Astrocyte (in vitro differentiated cells and primary cell): ENCODE measurements at regions not wholly inside any gene's neighbourhood (a gene's known extent, or its start where the extent isn't known, plus 50 kb on each side); places are given as distances from the start of the nearest gene placed in this dataset.

Source experiments
- DNase-seq: peaks from one replicate; pipeline ENCODE4 v3.0.0-alpha.2; 2010; ENCODE audit warnings: low read depth
- FAIRE-seq: peaks from 2 replicates; lab custom pipeline; 2011; peaks lifted over from hg19 to GRCh38; lab: Jason Lieb, UNC
- H2AFZ ChIP-seq: 2 replicates; pipeline ENCODE4 v1.6.0; 2012; ENCODE audit warnings: low read depth, low read length, inconsistent platforms
- H3K27ac ChIP-seq: 2 replicates; pipeline ENCODE4 v1.5.1; 2011; ENCODE audit warnings: low read depth, low read length, inconsistent platforms
- H3K27me3 ChIP-seq: 2 replicates; pipeline ENCODE4 v1.6.0; 2011; ENCODE audit warnings: low read length, inconsistent platforms; ENCODE audit not compliant: insufficient read depth
- H3K36me3 ChIP-seq: 2 replicates; pipeline ENCODE4 v1.5.1; 2011; ENCODE audit warnings: low read length, inconsistent platforms; ENCODE audit not compliant: insufficient read depth
- H3K4me1 ChIP-seq: 2 replicates; pipeline ENCODE4 v1.5.1; 2011; ENCODE audit warnings: low read length, inconsistent platforms; ENCODE audit not compliant: insufficient read depth
- H3K4me2 ChIP-seq: 2 replicates; pipeline ENCODE4 v1.6.0; 2012; ENCODE audit warnings: low read length, inconsistent platforms
- H3K4me3 ChIP-seq: 2 replicates; pipeline ENCODE4 v1.5.1; 2011; ENCODE audit warnings: low read depth, mild to moderate bottlenecking, low read length, inconsistent platforms; ENCODE audit not compliant: insufficient read depth
- H3K79me2 ChIP-seq: 2 replicates; pipeline ENCODE4 v1.6.0; 2012; ENCODE audit warnings: mild to moderate bottlenecking, low read length, inconsistent platforms; ENCODE audit not compliant: insufficient read depth
- H3K9ac ChIP-seq: 2 replicates; pipeline ENCODE4 v1.6.0; 2012; ENCODE audit warnings: mild to moderate bottlenecking, low read length, inconsistent platforms
- H3K9me3 ChIP-seq: 2 replicates; pipeline ENCODE4 v1.5.1; 2012; ENCODE audit warnings: low read depth, mild to moderate bottlenecking, low read length, inconsistent platforms; ENCODE audit not compliant: insufficient read depth
- H4K20me1 ChIP-seq: 2 replicates; pipeline ENCODE4 v1.6.0; 2012; ENCODE audit warnings: low read length, inconsistent platforms; ENCODE audit not compliant: insufficient read depth
- H3K27ac Mint-ChIP-seq: one replicate; pipeline ENCODE4 v1.8.0; 2021; ENCODE audit warnings: mild to moderate bottlenecking, mixed read lengths; ENCODE audit not compliant: unreplicated experiment
- H3K27me3 Mint-ChIP-seq: one replicate; pipeline ENCODE4 v1.8.0; 2021; ENCODE audit warnings: low read depth, mixed read lengths; ENCODE audit not compliant: unreplicated experiment
- H3K36me3 Mint-ChIP-seq: one replicate; pipeline ENCODE4 v1.8.0; 2021; ENCODE audit warnings: low read depth, mixed read lengths; ENCODE audit not compliant: unreplicated experiment
- H3K4me1 Mint-ChIP-seq: one replicate; pipeline ENCODE4 v1.8.0; 2021; ENCODE audit warnings: low read depth, mixed read lengths; ENCODE audit not compliant: unreplicated experiment
- H3K4me3 Mint-ChIP-seq: one replicate; pipeline ENCODE4 v1.8.0; 2021; ENCODE audit warnings: mild to moderate bottlenecking, moderate library complexity, mixed read lengths; ENCODE audit not compliant: unreplicated experiment
- H3K9me3 Mint-ChIP-seq: one replicate; pipeline ENCODE4 v1.8.0; 2021; ENCODE audit warnings: mild to moderate bottlenecking, mixed read lengths; ENCODE audit not compliant: unreplicated experiment
- EZH2 ChIP-seq: IDR thresholded peaks from 2 replicates; pipeline ENCODE4 v1.6.1; 2012; ENCODE audit warnings: mild to moderate bottlenecking, low read length, inconsistent platforms; ENCODE audit not compliant: insufficient read depth
- TF ChIP-seq, protein P1 (sequence below): IDR thresholded peaks from 2 replicates; pipeline ENCODE4 v1.5.1; 2011; ENCODE audit warnings: low read depth, mild to moderate bottlenecking, inconsistent platforms, low read length, moderate library complexity; ENCODE audit not compliant: insufficient read depth

DNA sequence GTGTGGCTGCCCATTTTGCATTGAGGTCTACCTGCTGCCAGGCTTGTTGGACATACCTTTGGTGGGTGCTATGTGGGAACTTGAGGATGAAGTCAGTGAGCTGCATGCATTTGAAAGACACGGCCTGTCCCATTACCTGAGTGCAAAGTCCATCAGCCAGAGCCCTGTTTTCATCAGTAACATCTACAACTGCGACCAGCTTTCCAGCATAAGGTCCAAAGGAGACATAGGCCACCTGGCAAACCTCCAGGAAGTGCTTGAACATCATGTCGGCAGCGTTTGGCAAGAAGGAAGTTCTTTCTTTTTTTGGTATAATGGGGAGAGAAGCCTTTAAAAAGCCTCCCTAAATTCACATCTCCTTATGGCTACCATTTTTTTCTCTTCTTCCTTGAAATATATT, 143.1 kb downstream of the FAM161A start:
- FAIRE-seq = no peak
- no peak overlapping the region for H3K4me2 ChIP-seq

DNA sequence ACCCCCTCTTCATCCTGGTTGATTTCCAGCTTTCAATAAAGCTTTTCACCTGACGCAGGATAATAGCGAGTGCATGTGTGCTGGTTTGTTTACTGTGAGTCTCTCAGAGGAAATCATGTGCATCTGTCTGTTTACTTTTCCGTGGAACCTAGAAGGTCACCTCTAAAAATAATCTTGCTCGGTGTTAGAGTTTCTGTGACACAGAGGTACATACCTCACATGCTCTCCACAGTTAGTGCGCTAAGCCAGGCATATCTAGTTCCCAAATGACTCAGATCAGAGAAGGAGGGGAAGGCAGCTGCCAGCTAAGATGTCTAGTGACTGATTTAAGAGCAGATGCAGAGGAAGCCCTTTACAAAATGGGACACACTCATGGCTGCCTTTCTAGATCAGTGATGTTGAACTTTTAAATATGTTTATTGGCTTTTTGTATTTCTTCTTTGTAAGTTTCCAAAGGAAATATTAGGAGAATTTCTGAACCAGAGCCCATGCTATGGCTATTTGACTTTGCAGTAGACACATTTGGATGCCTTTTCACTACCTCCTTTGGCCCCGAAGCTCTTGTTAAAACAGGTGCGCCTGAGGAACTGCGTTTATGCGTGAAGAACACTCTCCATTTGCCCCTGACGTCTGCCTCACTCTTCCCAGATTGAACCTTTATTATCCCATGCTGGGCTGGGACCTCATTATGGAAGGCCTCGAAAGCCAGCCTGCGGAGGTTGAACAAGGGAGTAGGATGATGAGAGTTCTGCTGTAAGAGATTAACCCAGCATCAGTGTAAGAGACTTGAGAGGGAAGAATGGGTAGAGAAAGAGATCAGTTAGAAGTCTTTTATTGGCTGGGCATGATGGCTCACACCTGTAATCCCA, 145.6 kb downstream of the FAM161A start:
- no peaks in the 10 kb centered on the region for H3K9me3 ChIP-seq
- peak overlapping the region; percentile 6 for H3K4me2 ChIP-seq
- Mint-ChIP-seq H3K27me3 (peaks cover 3% of the 10 kb centered on the region), H3K4me1 (peaks cover 6% of the 10 kb centered on the region), H3K27ac (no peak overlapping the region), H3K9me3 (peaks cover 2% of the 10 kb centered on the region), H3K36me3 (no peaks in the 10 kb centered on the region), H3K4me3 (no peak overlapping the region)
- FAIRE-seq (no peak), DNase-seq (peak; percentile 56)
- no peaks in the 10 kb centered on the region for H4K20me1 ChIP-seq
- H3K36me3 ChIP-seq = no peaks in the 10 kb centered on the region
- no peak overlapping the region for H2AFZ ChIP-seq
- no peaks in the 10 kb centered on the region for H3K27me3 ChIP-seq
- H3K27ac ChIP-seq = no peak overlapping the region
- H3K4me3 ChIP-seq = no peak overlapping the region
- no peaks in the 10 kb centered on the region for H3K79me2 ChIP-seq
- TF ChIP-seq EZH2 = no peak
- TF ChIP-seq, protein P1, sequence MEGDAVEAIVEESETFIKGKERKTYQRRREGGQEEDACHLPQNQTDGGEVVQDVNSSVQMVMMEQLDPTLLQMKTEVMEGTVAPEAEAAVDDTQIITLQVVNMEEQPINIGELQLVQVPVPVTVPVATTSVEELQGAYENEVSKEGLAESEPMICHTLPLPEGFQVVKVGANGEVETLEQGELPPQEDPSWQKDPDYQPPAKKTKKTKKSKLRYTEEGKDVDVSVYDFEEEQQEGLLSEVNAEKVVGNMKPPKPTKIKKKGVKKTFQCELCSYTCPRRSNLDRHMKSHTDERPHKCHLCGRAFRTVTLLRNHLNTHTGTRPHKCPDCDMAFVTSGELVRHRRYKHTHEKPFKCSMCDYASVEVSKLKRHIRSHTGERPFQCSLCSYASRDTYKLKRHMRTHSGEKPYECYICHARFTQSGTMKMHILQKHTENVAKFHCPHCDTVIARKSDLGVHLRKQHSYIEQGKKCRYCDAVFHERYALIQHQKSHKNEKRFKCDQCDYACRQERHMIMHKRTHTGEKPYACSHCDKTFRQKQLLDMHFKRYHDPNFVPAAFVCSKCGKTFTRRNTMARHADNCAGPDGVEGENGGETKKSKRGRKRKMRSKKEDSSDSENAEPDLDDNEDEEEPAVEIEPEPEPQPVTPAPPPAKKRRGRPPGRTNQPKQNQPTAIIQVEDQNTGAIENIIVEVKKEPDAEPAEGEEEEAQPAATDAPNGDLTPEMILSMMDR = no peak
- no peaks in the 10 kb centered on the region for H3K4me1 ChIP-seq
- H3K9ac ChIP-seq = no peak overlapping the region

More for the DNA sequence above, 143.1 kb downstream of the FAM161A start:
- no peaks in the 10 kb centered on the region for H3K9me3 Mint-ChIP-seq
- no peak overlapping the region for H3K4me3 Mint-ChIP-seq
- DNase-seq = no peak
- H3K4me1 ChIP-seq = no peaks in the 10 kb centered on the region
- no peaks in the 10 kb centered on the region for H3K36me3 Mint-ChIP-seq
- H3K36me3 ChIP-seq = no peaks in the 10 kb centered on the region
- H3K27ac Mint-ChIP-seq = no peak overlapping the region
- no peak overlapping the region for H3K9ac ChIP-seq
- peaks cover 6% of the 10 kb centered on the region for H3K4me1 Mint-ChIP-seq
- peaks cover 3% of the 10 kb centered on the region for H3K27me3 Mint-ChIP-seq
- no peaks in the 10 kb centered on the region for H3K79me2 ChIP-seq
- no peak overlapping the region for H3K4me3 ChIP-seq
- H3K27ac ChIP-seq = no peak overlapping the region
- no peaks in the 10 kb centered on the region for H3K9me3 ChIP-seq
- no peaks in the 10 kb centered on the region for H4K20me1 ChIP-seq
- no peaks in the 10 kb centered on the region for H3K27me3 ChIP-seq
- H2AFZ ChIP-seq = no peak overlapping the region
- no peak for TF ChIP-seq EZH2
- TF ChIP-seq, protein P1 = no peak

DNA sequence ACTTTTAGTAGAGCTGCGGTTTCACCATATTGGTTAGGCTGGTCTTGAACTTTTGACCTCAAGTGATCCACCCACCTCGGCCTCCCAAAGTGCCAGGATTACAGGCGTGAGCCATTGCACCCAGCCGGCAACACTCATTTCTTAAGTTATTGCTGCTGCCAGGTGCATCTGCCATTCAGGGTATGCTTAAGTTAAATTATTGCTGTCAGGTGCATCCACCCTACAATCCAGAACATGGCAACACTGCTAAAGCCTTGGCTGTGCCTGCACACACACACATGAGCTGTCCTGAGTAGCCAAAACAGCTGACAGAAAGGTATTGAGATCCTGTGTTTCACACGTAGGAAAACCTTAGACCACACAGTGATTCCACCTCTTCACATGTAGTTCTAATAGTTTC, 148.2 kb downstream of the FAM161A start:
- no peaks in the 10 kb centered on the region for H3K9me3 ChIP-seq
- no peaks in the 10 kb centered on the region for H3K79me2 ChIP-seq
- DNase-seq (no peak), FAIRE-seq (no peak)
- no peak overlapping the region for H3K27ac ChIP-seq
- no peak overlapping the region for H3K4me3 ChIP-seq
- no peak overlapping the region for H2AFZ ChIP-seq
- no peak overlapping the region for H3K9ac ChIP-seq
- Mint-ChIP-seq H3K27me3 (peaks cover 1% of the 10 kb centered on the region), H3K27ac (no peak overlapping the region), H3K36me3 (no peaks in the 10 kb centered on the region), H3K4me1 (peaks cover 6% of the 10 kb centered on the region), H3K9me3 (peaks cover 3% of the 10 kb centered on the region), H3K4me3 (no peak overlapping the region)
- H4K20me1 ChIP-seq = no peaks in the 10 kb centered on the region
- H3K27me3 ChIP-seq = no peaks in the 10 kb centered on the region
- no peaks in the 10 kb centered on the region for H3K36me3 ChIP-seq
- TF ChIP-seq EZH2 = no peak
- TF ChIP-seq, protein P1 = no peak
- no peak overlapping the region for H3K4me2 ChIP-seq
- H3K4me1 ChIP-seq = no peaks in the 10 kb centered on the region
